ENCODE measurements at regions not wholly inside any gene's neighbourhood (a gene's known extent, or its start where the extent isn't known, plus 50 kb on each side); places are given as distances from the start of the nearest gene placed in this dataset.

- no peak overlapping the region for H3K4me3 ChIP-seq (replicated peaks; ENCODE audit: low read depth, low read length)
- TF ChIP-seq, protein P1, sequence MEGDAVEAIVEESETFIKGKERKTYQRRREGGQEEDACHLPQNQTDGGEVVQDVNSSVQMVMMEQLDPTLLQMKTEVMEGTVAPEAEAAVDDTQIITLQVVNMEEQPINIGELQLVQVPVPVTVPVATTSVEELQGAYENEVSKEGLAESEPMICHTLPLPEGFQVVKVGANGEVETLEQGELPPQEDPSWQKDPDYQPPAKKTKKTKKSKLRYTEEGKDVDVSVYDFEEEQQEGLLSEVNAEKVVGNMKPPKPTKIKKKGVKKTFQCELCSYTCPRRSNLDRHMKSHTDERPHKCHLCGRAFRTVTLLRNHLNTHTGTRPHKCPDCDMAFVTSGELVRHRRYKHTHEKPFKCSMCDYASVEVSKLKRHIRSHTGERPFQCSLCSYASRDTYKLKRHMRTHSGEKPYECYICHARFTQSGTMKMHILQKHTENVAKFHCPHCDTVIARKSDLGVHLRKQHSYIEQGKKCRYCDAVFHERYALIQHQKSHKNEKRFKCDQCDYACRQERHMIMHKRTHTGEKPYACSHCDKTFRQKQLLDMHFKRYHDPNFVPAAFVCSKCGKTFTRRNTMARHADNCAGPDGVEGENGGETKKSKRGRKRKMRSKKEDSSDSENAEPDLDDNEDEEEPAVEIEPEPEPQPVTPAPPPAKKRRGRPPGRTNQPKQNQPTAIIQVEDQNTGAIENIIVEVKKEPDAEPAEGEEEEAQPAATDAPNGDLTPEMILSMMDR (IDR thresholded peaks at IDR 0.05; ENCODE audit: low read length, missing control alignments), result no peak
- no peak for DNase-seq (ENCODE audit: low read depth)
Observed at GRCh38 chr5:92778261-92778660, 802.8 kb downstream of the NR2F1-AS1 start.

GRCh38 chr5:92777421-92777820 is 803.6 kb downstream of the NR2F1-AS1 start:
- DNase-seq (ENCODE audit: low read depth), result no peak
- TF ChIP-seq, protein P1 (IDR thresholded peaks at IDR 0.05; ENCODE audit: low read length, missing control alignments), result no peak
- H3K4me3 ChIP-seq (replicated peaks; ENCODE audit: low read depth, low read length), result no peak overlapping the region

- no peak overlapping the region for H3K4me3 ChIP-seq (replicated peaks; ENCODE audit: low read depth, low read length)
- no peak for DNase-seq (ENCODE audit: low read depth)
- TF ChIP-seq, protein P1 (IDR thresholded peaks at IDR 0.05; ENCODE audit: low read length, missing control alignments), result no peak
Observed at GRCh38 chr5:92775711-92776615, 805.1 kb downstream of the NR2F1-AS1 start.

DNA sequence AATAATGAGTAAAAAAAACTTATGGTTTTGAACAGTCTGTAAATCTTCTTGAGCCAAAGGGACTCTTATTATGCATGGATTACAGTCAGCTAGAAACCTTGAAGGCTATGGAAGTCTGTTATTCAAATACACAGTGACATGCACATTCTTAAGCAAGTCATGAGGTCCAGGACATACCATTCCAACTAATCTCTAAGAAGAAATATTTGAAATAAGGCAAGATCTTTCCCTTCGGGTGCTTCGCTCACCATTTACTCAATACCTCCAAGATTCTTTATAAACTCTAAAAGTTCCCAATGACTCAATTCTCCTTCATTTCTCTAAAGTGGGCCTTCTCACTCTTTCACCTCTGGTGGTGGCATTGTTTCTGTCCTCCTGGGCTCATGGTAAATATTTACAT is 811.0 kb downstream of the NR2F1-AS1 start:
- DNase-seq (ENCODE audit: low read depth), result peak; percentile 45
- TF ChIP-seq, protein P1 (IDR thresholded peaks at IDR 0.05; ENCODE audit: low read length, missing control alignments), result no peak
- no peak overlapping the region for H3K4me3 ChIP-seq (replicated peaks; ENCODE audit: low read depth, low read length)

GRCh38 chr5:92761585-92761984 is 819.4 kb downstream of the NR2F1-AS1 start:
- TF ChIP-seq, protein P1 (IDR thresholded peaks at IDR 0.05; ENCODE audit: low read length, missing control alignments), result no peak
- no peak for DNase-seq (ENCODE audit: low read depth)
- H3K4me3 ChIP-seq (replicated peaks; ENCODE audit: low read depth, low read length), result no peak overlapping the region

DNA sequence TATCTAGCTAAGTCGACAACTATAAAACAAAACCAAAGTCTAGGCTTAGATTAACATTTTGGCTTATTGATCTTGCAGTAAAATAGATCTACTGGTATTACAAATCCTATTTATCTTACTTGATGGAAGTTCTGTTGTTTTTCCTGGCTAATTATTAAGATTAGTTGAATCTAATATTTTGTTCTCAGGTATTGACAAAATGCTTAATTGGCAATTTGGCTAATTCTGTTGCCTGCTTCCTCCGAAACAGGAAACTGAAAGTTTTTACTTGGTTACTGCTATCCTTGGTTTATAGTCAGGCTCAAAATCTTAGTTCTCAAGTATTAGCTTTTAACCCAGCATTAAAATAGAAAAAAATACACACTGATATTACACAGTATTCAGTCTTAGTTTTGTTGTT is 820.5 kb downstream of the NR2F1-AS1 start:
- no peak for DNase-seq (ENCODE audit: low read depth)
- TF ChIP-seq, protein P1 (IDR thresholded peaks at IDR 0.05; ENCODE audit: low read length, missing control alignments), result no peak
- H3K4me3 ChIP-seq (replicated peaks; ENCODE audit: low read depth, low read length), result no peak overlapping the region

GRCh38 chr5:92758552-92758951 is 822.5 kb downstream of the NR2F1-AS1 start:
- TF ChIP-seq, protein P1 (IDR thresholded peaks at IDR 0.05; ENCODE audit: low read length, missing control alignments), result no peak
- DNase-seq (ENCODE audit: low read depth), result peak; percentile 43
- H3K4me3 ChIP-seq (replicated peaks; ENCODE audit: low read depth, low read length), result no peak overlapping the region
